GM21723 (cell line): ENCODE measurements at regions not wholly inside any gene's neighbourhood (a gene's known extent, or its start where the extent isn't known, plus 50 kb on each side); places are given as distances from the start of the nearest gene placed in this dataset.
A peak's percentile ranks its signal among the peaks of the same experiment; 100 is the strongest.

Experiments used
- ATAC-seq: cut with Tn5 transposase; IDR thresholded peaks from one replicate; pipeline ENCODE4 v1.9.1; 2021; ENCODE audit warnings: mild to moderate bottlenecking, moderate library complexity; ENCODE audit not compliant: unreplicated experiment

- no peak for ATAC-seq
These were observed 90.0 kb downstream of the FAM174B start for GRCh38 chr15:92565351-92566125.

- ATAC-seq = no peak
These were observed 93.8 kb downstream of the FAM174B start for GRCh38 chr15:92561754-92562153.

GRCh38 chr15:92553317-92553716, 102.3 kb downstream of the FAM174B start:
- ATAC-seq = no peak

GRCh38 chr15:92545996-92546395, 109.6 kb downstream of the FAM174B start:
- no peak for ATAC-seq

GRCh38 chr15:92541291-92542200, 114.0 kb downstream of the FAM174B start:
- no peak for ATAC-seq

- ATAC-seq = no peak
These were observed 117.5 kb downstream of the FAM174B start for GRCh38 chr15:92538115-92538514.

- ATAC-seq = no peak
These were observed 122.3 kb downstream of the FAM174B start for GRCh38 chr15:92533298-92533697.

- ATAC-seq = no peak
These were observed 124.2 kb downstream of the FAM174B start for GRCh38 chr15:92531406-92531805.

GRCh38 chr15:92528736-92529135, 126.8 kb downstream of the FAM174B start:
- no peak for ATAC-seq

- ATAC-seq = no peak
These were observed 128.4 kb downstream of the FAM174B start for GRCh38 chr15:92527197-92527596.

- ATAC-seq = no peak
These were observed 129.8 kb downstream of the FAM174B start for GRCh38 chr15:92525758-92526245.

GRCh38 chr15:92524874-92525565, 130.6 kb downstream of the FAM174B start:
- ATAC-seq = no peak

GRCh38 chr15:92524161-92524560, 130.5 kb downstream of the ST8SIA2 start:
- ATAC-seq = no peak

- no peak for ATAC-seq
These were observed 129.5 kb downstream of the ST8SIA2 start for GRCh38 chr15:92523176-92523575.

GRCh38 chr15:92521624-92522008, 127.9 kb downstream of the ST8SIA2 start:
- ATAC-seq = peak; percentile 97

GRCh38 chr15:92520914-92521623, 127.4 kb downstream of the ST8SIA2 start:
- peak; percentile 28 for ATAC-seq

GRCh38 chr15:92519709-92520108, 126.0 kb downstream of the ST8SIA2 start:
- no peak for ATAC-seq
